Stimulated activated CD4-positive, alpha-beta T cell treated with anti-CD3 and anti-CD28 coated beads, TNF-alpha, amount 100 ng/mL, for 1 hour (primary cell): ENCODE measurements at regions not wholly inside any gene's neighbourhood (a gene's known extent, or its start where the extent isn't known, plus 50 kb on each side); places are given as distances from the start of the nearest gene placed in this dataset.
"Not testable (repeated sequence)": the region's sequence is repeated elsewhere in the genome, so short reads cannot be mapped to it uniquely, and the experiment has no call there.

ENCODE experiments used
- DNase-seq, 3 donors: peaks; one replicate each; pipeline ENCODE4 v3.0.0-alpha.2; 2020; ENCODE audit warnings: low read depth in 3 of 3, low spot score in 1 of 3

- no peak for DNase-seq
These were observed 191.5 kb downstream of the MCHR2 start for GRCh38 chr6:99802396-99803031.

DNA sequence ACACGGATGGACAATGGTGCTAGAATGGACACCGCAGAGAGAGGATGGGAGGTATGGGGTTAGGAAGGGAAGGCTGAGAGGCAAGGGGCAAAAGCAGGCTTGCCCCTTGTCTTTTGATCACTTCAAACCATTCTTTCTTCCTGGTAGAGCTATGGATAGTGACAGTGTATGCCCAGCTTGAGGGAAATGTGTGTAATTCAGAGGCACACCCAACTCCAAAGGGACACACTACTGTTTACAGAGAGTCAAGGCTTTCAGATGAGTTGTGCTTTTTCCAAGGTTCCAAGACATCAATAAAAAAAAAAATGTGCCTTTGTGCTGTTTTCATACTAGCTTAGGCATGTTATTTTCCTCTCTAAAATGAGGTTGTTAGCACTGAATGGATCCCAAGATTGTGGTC lies 185.0 kb downstream of the MCHR2 start:
- no peak for DNase-seq

DNA sequence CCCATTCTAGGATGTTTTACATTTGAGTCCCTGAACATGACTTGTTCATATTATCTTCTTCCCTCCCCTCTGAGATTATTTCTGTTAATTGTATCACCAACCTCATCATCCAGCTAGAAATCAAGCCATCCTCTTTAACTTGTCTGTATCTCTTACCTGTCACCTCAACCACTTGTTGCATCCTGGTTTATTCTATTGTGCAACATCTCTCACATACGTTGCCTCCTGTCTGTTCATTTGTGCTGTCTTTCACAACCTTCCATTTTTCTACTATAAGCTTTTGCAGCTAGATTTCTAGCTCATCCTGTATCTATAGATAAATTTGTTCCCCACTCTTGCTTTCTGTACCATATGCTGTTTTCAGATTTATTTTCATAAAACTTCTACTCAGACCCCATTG lies 183.7 kb downstream of the MCHR2 start:
- DNase-seq = no peak

DNA sequence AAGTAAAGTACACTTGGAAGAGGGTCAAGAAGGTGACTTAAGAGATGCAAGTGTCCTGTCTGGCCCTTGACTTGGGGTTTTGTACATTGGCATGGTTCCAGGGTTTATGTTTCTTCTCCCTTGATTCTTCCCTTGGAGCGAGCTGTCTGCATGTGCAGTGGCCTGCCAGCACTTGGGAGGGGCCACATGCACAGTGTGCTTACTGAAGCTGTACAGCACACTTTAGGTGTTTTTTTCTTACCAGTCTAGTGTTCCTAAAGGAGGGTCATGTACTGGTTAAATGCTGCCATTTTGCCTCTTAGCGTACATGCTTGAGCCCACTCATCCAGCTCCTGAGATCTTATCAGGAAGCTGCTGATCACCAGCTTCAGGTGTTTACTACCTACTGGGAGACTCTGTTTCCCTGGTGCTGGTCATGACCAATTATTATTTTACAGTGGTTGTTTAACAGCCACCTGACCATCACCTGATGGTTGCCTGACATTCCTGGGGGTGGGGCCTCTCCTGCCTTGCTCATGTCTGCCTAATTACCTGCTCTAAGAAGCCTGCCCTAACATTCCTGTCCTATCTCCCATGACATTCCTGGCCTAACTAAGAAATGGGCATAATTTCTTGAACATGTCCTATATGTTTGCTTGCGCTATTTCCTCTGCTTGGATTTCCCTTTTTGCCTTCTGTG lies 182.9 kb downstream of the MCHR2 start:
- no peak for DNase-seq

DNA sequence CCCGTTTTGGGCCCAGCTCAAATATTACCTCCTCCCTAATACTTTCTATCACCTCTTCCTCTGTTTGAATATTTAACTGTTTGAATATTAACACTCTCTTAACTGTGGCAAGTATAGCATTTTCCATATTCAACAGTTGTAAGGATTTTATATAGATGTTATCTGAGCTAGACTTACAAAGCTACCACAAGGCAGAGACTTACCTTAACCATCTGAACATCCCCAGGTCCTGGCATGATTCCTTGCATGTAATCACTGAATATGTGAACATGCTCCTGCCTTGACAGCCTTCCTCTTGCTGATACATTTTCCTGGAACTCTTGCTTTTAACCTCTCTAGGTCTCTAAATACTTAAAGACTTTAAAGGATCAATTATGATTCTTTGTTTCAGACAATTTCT lies 182.4 kb downstream of the MCHR2 start:
- DNase-seq = no peak

- DNase-seq = no peak
These were observed 180.5 kb downstream of the MCHR2 start for GRCh38 chr6:99813565-99813964.

- no peak for DNase-seq
These were observed 179.6 kb downstream of the MCHR2 start for GRCh38 chr6:99814230-99814928.

- no peak for DNase-seq
These were observed 177.2 kb downstream of the MCHR2 start for GRCh38 chr6:99816795-99817194.

DNA sequence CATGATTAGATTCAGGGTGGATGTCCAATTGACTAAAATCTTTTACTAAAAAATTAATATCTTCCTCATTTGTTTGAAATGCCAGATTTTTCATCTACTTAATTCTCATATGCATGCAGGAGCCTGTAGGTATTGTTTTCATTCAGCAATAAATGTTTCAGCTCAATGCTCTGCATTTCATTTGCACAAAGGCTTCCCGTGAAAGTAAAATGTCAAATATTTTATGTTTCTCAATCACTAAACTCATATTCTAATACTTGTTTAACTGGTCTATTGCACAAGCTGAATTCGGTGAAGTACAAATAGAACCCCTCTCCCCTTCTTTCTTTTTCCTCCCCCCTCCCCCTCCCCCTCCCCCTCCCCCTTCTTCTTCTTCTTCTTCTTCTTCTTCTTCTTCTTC lies 175.9 kb downstream of the MCHR2 start:
- no peak for DNase-seq

GRCh38 chr6:99819853-99820252 lies 174.2 kb downstream of the MCHR2 start:
- no peak for DNase-seq

GRCh38 chr6:99821164-99821563 lies 172.9 kb downstream of the MCHR2 start:
- no peak for DNase-seq

DNA sequence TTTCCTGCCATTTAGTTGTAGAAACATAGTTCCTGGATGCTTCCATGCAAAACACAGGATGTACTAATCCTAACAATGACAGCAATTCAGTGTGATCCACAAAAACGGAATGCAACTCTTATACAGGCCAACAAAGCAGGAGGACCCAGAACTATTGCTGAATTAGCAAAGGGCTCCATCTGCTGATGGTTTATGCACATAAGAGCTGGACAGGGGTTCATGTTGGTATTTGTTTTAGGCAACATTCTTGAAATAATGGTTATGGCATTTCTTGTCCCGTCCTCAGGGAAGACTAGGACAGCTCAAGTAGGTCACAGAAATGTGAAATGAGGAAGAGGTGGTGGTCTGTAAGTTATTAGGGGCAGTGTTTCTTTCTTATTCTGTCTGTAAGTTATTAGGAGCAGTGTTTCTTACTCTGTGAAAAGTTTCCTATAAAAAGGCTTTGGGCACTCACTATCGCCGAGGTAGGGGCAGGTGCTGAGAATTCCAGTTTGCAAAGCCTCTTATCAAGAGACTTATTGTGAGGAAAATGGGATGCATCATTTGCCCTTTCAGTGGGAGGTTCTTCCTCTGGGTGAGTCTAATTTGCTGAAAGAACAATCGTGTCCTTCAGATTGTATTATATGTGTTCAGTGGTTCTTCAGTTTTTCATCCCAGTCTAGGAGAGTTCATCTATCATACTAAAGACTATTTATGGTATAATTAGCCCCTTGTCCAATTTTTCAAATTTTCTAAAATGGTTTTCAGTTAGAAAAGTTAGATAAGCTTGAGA lies 171.1 kb downstream of the MCHR2 start:
- no peak for DNase-seq

GRCh38 chr6:99823513-99824235 lies 170.3 kb downstream of the MCHR2 start:
- not testable (repeated sequence) for DNase-seq

DNA sequence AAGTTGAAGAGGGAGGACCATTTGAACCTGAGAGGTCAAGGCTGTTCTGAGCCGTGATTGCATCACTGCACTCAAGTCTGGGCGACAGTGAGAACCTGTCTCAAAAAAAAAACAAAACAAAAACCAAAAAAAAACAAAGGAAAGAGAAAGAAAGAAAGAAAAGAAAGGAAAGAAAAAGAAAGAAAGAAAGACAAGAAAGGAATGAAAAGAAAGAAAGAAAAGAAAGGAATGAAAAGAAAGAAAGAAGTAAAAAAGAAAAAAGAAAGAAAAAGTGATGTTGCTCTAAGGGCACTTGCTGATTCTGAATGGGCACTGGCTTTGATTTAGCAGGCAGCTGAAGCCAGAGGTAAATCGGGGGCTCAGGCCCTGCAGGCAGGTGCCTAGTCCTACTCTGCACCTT lies 161.0 kb downstream of the MCHR2 start:
- DNase-seq = no peak

GRCh38 chr6:99836471-99836870 lies 157.6 kb downstream of the MCHR2 start:
- DNase-seq = no peak

- DNase-seq = no peak
These were observed 155.4 kb downstream of the MCHR2 start for GRCh38 chr6:99838607-99839006.

DNA sequence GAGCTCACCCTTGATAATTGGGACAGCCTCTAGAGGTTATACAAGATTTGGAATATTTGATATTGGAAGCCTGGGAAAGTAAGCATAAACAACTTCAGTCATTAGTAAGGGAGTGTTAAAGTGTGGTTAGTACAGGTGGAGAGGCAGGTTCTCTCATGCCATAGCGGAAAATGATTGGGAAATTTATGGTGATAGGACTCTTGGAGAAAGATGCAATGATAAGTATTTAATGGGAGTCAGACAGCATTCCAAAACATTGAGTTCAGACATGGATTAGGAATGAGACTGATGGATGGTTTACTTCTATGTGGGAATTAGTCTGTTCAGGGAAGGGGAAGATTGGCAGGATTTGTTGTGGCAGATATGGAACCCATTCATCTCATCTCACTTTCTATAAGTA lies 152.7 kb downstream of the MCHR2 start:
- no peak for DNase-seq

DNA sequence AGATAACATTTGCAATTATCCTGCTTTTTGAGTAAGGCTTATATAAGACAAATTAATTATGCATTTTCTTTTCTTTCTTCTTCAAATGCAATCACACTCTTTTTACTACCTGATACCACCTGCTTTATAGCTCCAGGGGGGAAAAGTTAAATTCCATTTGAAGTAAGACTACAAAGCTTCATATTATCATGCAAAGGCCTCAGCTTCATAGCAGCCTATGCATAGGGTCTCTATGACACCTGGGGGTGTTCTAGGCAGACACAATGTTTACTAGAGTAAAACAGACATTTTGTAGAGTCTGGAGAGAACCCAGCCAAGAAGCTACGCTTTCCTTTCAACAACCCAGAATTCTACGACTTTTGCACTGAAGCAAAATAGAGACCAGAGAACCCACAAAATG lies 148.0 kb downstream of the MCHR2 start:
- DNase-seq = no peak

GRCh38 chr6:99850841-99851240 lies 143.2 kb downstream of the MCHR2 start:
- no peak for DNase-seq

DNA sequence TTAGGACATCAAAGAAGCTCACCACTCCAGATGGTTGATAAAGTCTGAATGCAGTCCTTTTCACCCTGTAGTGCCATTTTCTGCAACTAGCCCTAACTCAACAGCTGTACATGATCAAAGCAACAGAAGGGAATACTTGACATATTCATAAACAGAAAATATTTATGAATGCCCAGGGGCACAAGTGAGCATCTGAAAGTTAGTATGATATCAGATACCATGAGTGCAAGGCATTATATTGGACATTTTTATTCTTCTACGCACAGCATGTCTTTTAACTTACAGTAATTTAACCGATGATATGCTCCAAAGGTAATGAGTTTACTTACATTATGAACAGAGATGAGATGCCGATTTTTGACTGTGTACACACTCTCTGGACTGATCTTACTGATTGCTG lies 142.0 kb downstream of the MCHR2 start:
- DNase-seq = no peak

- no peak for DNase-seq
These were observed 127.0 kb downstream of the MCHR2 start for GRCh38 chr6:99867026-99867425.
